Epithelial cell of proximal tubule (primary cell): ENCODE measurements at regions not wholly inside any gene's neighbourhood (a gene's known extent, or its start where the extent isn't known, plus 50 kb on each side); places are given as distances from the start of the nearest gene placed in this dataset.

Experiments
- DNase-seq: peaks from one replicate; pipeline ENCODE4 v3.0.0-alpha.2; 2011; ENCODE audit warnings: low read depth
- H3K4me3 ChIP-seq: 2 replicates; pipeline ENCODE4 v1.5.1; 2011; ENCODE audit warnings: low read depth, mild to moderate bottlenecking, low read length
- TF ChIP-seq, protein P1 (sequence below): conservative IDR thresholded peaks from 2 replicates; pipeline ENCODE4 v1.5.1; 2012; ENCODE audit warnings: low read depth, mild to moderate bottlenecking, low read length

DNA sequence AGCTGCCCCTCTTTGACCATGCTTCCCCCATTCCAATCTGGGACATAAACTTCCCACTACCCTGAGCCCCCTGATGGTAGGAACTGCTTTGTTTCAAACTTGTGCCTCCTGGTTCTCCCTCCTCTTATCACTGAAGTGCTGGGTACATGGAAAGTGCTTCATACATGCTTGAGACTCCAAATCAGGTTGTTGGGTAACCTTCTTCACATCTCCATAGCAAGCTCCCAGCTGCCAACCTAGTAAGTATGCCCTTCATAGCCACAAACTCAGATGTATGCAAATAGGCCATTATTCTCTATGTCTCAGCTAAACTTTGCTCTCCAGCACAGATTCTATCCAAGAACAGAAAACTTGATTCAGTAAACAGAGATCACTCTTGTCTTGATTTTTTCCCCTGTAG lies 310.6 kb upstream of the IRX3 start:
- no peak for DNase-seq

DNA sequence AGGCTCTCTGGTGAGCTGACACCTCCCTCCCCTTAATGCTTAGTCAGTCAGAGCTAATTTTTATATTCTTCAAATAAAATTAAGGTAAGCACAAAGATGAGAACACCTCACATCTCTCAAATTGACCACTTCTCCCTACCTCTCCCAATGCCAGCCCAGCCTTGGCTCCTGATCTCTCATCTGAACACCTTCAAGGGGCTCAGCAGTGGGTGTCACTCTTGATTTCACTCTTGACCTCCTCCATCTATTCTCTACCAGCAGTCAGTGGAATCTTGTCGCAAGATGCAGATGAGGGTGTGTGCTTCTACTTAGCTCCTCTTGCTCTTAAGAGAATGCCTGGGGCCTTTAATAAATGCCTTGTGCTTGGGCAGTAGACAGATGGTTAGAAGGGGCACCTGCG lies 309.0 kb upstream of the IRX3 start:
- TF ChIP-seq, protein P1, sequence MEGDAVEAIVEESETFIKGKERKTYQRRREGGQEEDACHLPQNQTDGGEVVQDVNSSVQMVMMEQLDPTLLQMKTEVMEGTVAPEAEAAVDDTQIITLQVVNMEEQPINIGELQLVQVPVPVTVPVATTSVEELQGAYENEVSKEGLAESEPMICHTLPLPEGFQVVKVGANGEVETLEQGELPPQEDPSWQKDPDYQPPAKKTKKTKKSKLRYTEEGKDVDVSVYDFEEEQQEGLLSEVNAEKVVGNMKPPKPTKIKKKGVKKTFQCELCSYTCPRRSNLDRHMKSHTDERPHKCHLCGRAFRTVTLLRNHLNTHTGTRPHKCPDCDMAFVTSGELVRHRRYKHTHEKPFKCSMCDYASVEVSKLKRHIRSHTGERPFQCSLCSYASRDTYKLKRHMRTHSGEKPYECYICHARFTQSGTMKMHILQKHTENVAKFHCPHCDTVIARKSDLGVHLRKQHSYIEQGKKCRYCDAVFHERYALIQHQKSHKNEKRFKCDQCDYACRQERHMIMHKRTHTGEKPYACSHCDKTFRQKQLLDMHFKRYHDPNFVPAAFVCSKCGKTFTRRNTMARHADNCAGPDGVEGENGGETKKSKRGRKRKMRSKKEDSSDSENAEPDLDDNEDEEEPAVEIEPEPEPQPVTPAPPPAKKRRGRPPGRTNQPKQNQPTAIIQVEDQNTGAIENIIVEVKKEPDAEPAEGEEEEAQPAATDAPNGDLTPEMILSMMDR = no peak
- H3K4me3 ChIP-seq = no peak overlapping the region
- DNase-seq = no peak

More for the DNA sequence above, 310.6 kb upstream of the IRX3 start:
- no peak overlapping the region for H3K4me3 ChIP-seq
- TF ChIP-seq, protein P1 = no peak

DNA sequence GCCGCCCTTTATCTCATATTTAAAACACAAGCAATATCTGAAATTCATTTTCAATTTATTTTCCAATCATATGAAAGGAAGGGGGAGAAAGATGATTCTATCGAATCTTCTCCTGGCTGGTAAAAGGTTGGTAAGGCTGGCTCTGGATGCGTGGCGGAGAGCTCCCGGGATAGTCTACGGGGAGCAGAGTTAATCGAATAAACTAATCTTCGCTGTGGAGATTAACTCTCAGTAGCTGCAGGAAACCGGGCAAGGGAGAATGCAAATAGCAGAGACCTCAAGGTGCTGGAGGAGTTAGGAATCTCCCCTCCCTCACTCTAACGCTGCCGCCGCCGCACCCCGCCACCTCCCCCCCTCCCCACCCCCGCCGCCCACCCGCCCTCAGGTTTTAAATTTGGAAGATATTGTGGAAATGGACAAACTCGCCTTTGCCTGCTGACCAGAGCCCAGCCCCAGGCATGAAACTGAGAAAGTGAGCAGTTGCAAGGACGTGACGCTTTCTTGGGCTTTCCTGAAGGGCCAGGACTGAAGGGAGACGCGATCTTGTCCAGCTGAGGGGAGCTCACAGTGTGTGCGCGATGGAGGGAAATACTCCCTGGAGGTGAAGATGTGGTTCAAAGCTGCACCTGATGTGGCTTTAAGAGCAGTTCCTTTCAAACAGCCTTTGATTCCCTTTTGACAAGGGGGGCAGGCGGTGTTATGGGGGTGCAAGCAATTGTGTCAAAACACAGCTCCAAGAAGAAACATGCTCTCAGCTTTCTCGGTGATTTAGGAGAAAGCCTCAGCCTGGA lies 308.2 kb upstream of the IRX3 start:
- no peak for DNase-seq
- H3K4me3 ChIP-seq = no peak overlapping the region
- TF ChIP-seq, protein P1 = no peak

DNA sequence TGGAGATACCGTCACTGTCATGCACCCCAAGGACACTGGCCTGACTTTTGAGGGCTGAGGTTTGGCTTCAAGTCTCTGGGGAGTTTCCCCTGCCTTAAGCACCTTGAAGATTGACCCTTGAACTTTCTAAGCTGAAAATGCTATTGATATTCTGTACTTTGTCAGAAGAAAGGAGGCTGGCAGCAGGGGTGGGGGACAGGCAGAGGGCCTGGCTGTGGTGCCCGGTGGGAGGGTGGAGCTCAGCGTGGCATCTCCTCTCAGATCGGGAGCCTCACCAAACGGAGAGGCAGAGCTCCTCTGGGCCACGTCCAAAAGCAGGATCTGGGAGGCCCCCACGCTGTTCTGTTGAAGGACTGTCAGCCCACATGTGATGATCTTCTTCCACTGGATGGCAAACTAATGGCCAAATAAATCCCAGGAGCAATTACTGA lies 305.2 kb upstream of the IRX3 start:
- DNase-seq = no peak
- TF ChIP-seq, protein P1 = no peak
- H3K4me3 ChIP-seq = no peak overlapping the region

DNA sequence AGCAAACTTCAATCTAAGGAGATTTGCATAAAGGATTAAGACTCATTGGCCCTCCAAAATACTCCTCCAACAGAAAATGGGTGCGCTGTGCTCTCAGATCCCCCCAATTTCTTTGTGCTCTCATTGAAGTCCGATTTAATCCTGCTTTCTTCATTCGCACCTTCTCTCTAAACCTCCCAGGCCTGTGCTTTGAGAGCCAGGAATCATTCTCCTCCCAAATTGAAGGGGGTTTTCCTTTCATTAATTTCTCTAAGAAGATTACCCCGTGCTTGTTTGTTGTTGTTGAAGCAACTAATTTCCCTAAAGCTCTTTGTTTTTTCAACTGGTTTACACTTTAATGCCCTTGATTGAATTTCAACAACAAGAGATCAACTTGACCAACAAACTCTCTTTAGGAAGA lies 304.2 kb upstream of the IRX3 start:
- DNase-seq = no peak
- no peak overlapping the region for H3K4me3 ChIP-seq
- TF ChIP-seq, protein P1 = no peak

DNA sequence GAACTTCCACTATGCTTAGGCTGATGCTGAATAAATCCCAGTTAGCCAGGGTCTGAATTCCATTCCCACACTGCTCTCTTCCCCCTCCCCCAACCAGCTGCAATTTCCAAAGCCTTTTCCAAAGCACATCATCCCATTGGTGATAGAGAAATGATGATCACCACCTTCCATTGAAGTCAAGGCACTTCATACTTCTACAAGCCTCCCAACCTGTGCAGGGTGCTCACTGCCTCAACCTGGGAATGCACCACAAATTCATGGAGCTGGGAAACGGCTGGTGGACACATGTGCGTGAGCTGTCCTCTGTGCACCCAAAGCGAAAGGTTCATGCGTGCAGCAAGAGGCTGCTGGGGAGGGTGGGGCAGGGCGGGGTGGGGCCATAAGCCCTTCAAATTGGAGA lies 302.7 kb upstream of the IRX3 start:
- TF ChIP-seq, protein P1 = no peak

DNA sequence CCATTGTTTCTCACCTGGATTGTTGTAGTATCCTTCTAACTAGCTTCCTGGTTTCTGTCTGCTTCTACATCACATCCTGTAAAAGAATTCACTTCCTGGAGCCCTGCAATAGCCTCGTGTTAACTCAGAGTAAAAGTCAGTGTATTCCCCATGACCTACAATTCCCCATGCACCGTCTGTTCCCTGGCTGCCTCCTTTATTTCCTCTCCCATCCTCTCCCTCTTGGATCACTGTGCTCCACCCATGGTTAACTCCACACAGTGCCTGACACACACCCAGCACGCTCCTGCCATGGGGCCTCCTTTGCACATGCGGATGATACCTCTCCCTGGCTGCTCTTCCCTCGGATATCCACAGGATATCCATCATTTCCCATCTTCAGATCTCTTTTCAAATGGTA lies 301.4 kb upstream of the IRX3 start:
- no peak overlapping the region for H3K4me3 ChIP-seq
- TF ChIP-seq, protein P1 = no peak
- no peak for DNase-seq

More for the DNA sequence above, 302.7 kb upstream of the IRX3 start:
- no peak for DNase-seq
- H3K4me3 ChIP-seq = no peak overlapping the region
